Right lobe of liver (tissue), 4 donors: ENCODE measurements at regions not wholly inside any gene's neighbourhood (a gene's known extent, or its start where the extent isn't known, plus 50 kb on each side); places are given as distances from the start of the nearest gene placed in this dataset.

Experiments used
- CTCF ChIP-seq, 4 donors: fragments of 200-600 bp in 3 of 4; fragments of 450-650 bp in 1 of 4; IDR thresholded peaks; one replicate each; pipeline versions ENCODE4 v1.5.1 to v1.8.0; 2016 to 2022; ENCODE audit warnings: antibody characterized with exemption in 4 of 4, mild to moderate bottlenecking in 2 of 4
- POLR2A ChIP-seq: fragments of 450-650 bp; IDR thresholded peaks from one replicate; pipeline ENCODE4 v1.6.1; 2017; ENCODE audit warnings: antibody characterized with exemption, mild to moderate bottlenecking
- donor health status: DM: no; HTN: no; CAD: no.
- donor health status: DM: no; HTN: no; CAD: no.
- donor health status: DM: no; HTN: yes; CAD: no.

GRCh38 chr12:67026487-67027246 lies 242.5 kb upstream of the CAND1 start:
- TF ChIP-seq CTCF (IDR thresholded peaks at IDR 0.05) = no peak
- TF ChIP-seq POLR2A = no peak
